ENCODE measurements at regions not wholly inside any gene's neighbourhood (a gene's known extent, or its start where the extent isn't known, plus 50 kb on each side); places are given as distances from the start of the nearest gene placed in this dataset.

GRCh38 chr22:44574640-44575380, 76.8 kb upstream of the RTL6 start:
- TF ChIP-seq POLR2A (IDR thresholded peaks at IDR 0.05; ENCODE audit: low read length) (no peak), ZNF302 (CRISPR knock-in tag; IDR thresholded peaks at IDR 0.05) (no peak), CTCF (IDR thresholded peaks at IDR 0.05) (no peak)
